ENCODE measurements at regions not wholly inside any gene's neighbourhood (a gene's known extent, or its start where the extent isn't known, plus 50 kb on each side); places are given as distances from the start of the nearest gene placed in this dataset.
"Not testable (repeated sequence)": the region's sequence is repeated elsewhere in the genome, so short reads cannot be mapped to it uniquely, and the experiment has no call there.

DNA sequence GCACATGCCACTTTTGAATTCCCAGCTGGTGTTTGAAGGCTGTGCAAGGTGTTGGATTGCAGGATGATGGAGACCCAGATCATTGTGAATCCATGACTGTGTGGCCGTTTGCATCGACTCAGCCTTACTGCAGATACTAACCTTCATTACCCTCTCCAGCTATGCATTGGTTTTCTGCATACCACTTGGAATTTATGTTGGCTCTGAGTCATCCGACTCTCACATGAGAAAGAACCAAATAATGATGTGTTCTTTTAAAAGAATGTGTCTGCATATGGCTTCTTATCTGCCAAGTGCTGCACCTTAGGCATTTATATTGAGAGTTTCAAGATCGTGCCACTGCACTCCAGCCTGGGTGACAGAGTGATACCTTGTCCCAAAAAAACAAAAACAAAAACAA is 106.7 kb upstream of the PRKX start:
- no peaks in the 10 kb centered on the region for H3K9me3 Mint-ChIP-seq (ENCODE audit: low read depth, unreplicated experiment)
- CTCF ChIA-PET = no interaction called here
- TF ChIP-seq CTCF (IDR thresholded peaks at IDR 0.05; ENCODE audit: unreplicated experiment) = no peak

DNA sequence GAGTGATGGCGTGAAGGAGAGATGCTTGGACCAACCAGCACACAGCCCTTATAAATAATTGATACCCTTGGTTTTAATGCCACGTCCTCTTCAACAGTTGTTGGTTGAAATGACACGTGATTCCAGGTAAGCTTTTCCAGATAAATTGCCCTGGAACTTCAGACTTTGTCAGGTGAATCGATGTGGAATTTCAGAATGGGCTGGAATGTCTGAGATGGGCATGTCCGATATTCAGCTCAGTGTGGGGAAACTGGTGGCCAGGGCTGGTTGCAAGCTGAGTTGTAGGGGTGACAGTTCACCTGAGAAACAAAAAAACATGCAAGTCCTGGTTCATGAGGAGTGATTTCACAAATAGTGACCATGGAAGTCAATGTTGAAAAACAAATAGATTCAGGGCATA is 104.0 kb upstream of the PRKX start:
- H3K27ac Mint-ChIP-seq (ENCODE audit: unreplicated experiment); CTCF ChIA-PET; DNase-seq; H3K27me3 Mint-ChIP-seq (ENCODE audit: unreplicated experiment); H3K9me3 Mint-ChIP-seq (ENCODE audit: low read depth, unreplicated experiment); BruUV-seq (replicated peaks); intact Hi-C loops (cut with micrococcal nuclease; ENCODE audit: unreplicated experiment); H3K4me1 Mint-ChIP-seq (ENCODE audit: low read depth, unreplicated experiment); H3K4me3 Mint-ChIP-seq (ENCODE audit: low read depth, unreplicated experiment): not testable (repeated sequence)
- peaks cover 28% of the 10 kb centered on the region for H3K36me3 Mint-ChIP-seq (ENCODE audit: insufficient read depth, unreplicated experiment)

More for the DNA sequence above, 106.7 kb upstream of the PRKX start:
- H3K36me3 Mint-ChIP-seq (ENCODE audit: insufficient read depth, unreplicated experiment) = peaks cover 26% of the 10 kb centered on the region
- DNase-seq = no peak
- H3K4me3 Mint-ChIP-seq (ENCODE audit: low read depth, unreplicated experiment) = no peak overlapping the region
- no peaks in the 10 kb centered on the region for H3K4me1 Mint-ChIP-seq (ENCODE audit: low read depth, unreplicated experiment)
- BruUV-seq (replicated peaks) = no TSS peak
- H3K27ac Mint-ChIP-seq (ENCODE audit: unreplicated experiment) = no peak overlapping the region
- intact Hi-C loops (cut with micrococcal nuclease; ENCODE audit: unreplicated experiment) = no loop called here
- no peaks in the 10 kb centered on the region for H3K27me3 Mint-ChIP-seq (ENCODE audit: unreplicated experiment)

DNA sequence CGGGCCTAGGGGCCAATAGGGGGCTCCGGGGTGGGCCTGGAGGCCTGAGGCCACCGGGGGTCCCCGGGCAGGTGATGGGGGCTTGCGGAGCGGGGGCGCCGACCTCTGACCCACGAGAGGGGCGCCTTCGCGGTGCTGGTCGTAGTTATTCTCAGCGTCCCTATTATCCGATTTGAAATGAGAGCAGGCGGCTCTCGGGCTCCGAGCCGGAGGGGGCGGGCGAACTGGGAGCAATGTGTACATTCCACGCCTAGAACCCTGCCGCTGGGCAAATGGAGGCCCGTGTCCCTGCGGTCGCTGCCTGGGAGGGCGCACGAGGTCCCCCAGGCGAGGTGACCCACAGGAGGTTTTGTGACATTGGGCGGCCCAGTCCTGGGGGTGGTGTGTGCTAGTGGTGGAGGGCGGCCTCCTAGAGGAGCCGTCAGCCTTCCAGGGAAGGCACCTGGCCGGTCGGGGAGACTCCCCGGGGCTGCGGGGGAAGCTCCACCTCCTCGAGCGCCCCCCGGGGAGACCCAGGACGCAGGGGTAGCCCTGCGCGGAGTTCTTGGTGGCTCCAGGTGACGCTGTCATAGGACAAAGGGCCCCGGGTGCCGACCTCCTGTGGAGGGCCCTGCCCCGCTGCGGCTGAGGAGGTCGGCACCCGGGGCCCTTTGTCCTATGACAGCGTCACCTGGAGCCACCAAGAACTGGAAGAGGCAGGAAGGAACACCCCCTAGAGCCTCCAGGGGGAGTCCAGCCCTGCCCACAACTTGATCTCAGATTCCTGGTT is 102.6 kb upstream of the PRKX start:
- Mint-ChIP-seq H3K27me3 (ENCODE audit: unreplicated experiment) (no peaks in the 10 kb centered on the region), H3K27ac (ENCODE audit: unreplicated experiment) (peak overlapping the region; percentile 77), H3K4me3 (ENCODE audit: low read depth, unreplicated experiment) (peak overlapping the region; percentile 92), H3K4me1 (ENCODE audit: low read depth, unreplicated experiment) (no peaks in the 10 kb centered on the region), H3K36me3 (ENCODE audit: insufficient read depth, unreplicated experiment) (peaks cover 26% of the 10 kb centered on the region), H3K9me3 (ENCODE audit: low read depth, unreplicated experiment) (no peaks in the 10 kb centered on the region)
- intact Hi-C loops (cut with micrococcal nuclease; ENCODE audit: unreplicated experiment) = no loop called here
- peak; percentile 59 for DNase-seq
- CTCF ChIA-PET = interaction anchor here (0.6 kb wide), 1 partner anchor 941 kb away, joined by 5 read pairs; no protein-coding TSS in a partner anchor
- no TSS peak for BruUV-seq (replicated peaks)
- no peak for TF ChIP-seq CTCF (IDR thresholded peaks at IDR 0.05; ENCODE audit: unreplicated experiment)

DNA sequence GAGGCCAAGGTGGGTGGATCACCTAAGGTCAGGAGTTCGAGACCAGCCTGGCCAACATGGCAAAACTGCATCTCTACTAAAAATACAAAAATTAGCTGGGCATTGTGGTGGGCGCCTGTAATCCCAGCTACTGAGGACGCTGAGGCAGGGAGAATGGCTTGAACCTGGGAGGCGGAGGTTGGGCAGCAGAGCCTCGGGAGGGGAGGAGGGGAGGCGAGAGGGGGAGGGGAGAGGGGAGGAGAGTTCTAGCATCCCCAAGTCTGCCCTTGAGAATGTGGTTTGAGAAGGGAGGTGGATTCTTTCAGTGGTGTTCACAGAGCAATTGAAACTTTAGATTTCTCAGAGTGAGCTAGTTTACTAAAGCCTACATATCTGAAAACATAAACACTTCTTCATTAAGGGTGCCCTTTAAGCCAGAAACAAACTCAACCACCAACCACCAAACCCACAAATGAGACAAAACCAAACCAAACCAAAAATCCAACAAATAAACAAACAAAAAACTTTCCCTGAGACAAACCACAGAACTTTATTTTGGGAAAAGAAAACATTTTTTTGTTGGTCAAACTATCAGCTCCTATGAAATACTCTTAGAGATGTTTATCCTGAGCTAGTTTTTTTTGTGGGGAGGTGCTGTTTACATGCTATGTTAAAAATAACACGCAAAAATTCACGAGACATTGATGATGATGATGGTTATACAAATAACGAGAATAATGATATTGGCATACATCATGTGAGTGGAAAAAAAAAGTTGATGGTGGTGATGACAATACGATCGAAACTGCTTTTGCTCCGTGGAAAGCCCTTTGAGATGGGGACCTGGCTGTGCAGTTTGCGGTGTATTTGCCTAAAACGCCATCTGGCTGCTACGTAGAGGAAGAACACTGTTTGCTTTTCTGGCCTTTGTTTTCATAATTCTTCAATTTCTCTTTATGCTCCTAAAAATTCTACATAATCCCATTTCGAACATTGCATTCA is 98.2 kb upstream of the PRKX start:
- CTCF ChIA-PET = interaction anchor here (0.8 kb wide), 2 partner anchors 160 to 855 kb away, joined by 6 read pairs; no protein-coding TSS in a partner anchor
- intact Hi-C loops (cut with micrococcal nuclease; ENCODE audit: unreplicated experiment) = loop anchor here (1.0 kb wide), 1 partner anchor 160 kb away; no protein-coding TSS in a partner anchor
- Mint-ChIP-seq H3K27me3 (ENCODE audit: unreplicated experiment) (peaks cover 32% of the 10 kb centered on the region), H3K36me3 (ENCODE audit: insufficient read depth, unreplicated experiment) (peaks cover 20% of the 10 kb centered on the region), H3K4me1 (ENCODE audit: low read depth, unreplicated experiment) (no peaks in the 10 kb centered on the region), H3K9me3 (ENCODE audit: low read depth, unreplicated experiment) (no peaks in the 10 kb centered on the region), H3K4me3 (ENCODE audit: low read depth, unreplicated experiment) (no peak overlapping the region), H3K27ac (ENCODE audit: unreplicated experiment) (no peak overlapping the region)
- DNase-seq = peak; percentile 12
- peak; percentile 41 for TF ChIP-seq CTCF (IDR thresholded peaks at IDR 0.05; ENCODE audit: unreplicated experiment)
- BruUV-seq (replicated peaks) = no TSS peak

Data from Calu3 (cell line).